Activated CD8-positive, alpha-beta T cell treated with anti-CD3 and anti-CD28 coated beads for 36 hours (primary cell): ENCODE measurements at regions not wholly inside any gene's neighbourhood (a gene's known extent, or its start where the extent isn't known, plus 50 kb on each side); places are given as distances from the start of the nearest gene placed in this dataset.

ENCODE experiments used
- ATAC-seq: fragments of 200-7000 bp; cut with Tn5 transposase; one replicate; pipeline ENCODE4 v1.10.0; 2021; ENCODE audit warnings: mild to moderate bottlenecking, moderate library complexity
- CTCF ChIA-PET: fragments of 350-600 bp; sonication (Branson Sonifier 250); formaldehyde crosslinking; loops from one replicate; lab custom pipeline; 2021; ENCODE audit warnings: antibody characterized with exemption; lab: Charles Lee
- POLR2A ChIA-PET: fragments of 350-600 bp; sonication (Branson Sonifier 250); formaldehyde crosslinking; loops from one replicate; lab custom pipeline; 2021; ENCODE audit warnings: antibody characterized with exemption; lab: Charles Lee
- DNase-seq: peaks from one replicate; pipeline ENCODE4 v3.0.0-alpha.2; 2020
- H3K27ac Mint-ChIP-seq: one replicate; pipeline ENCODE4 v1.8.0; 2021; ENCODE audit warnings: mild to moderate bottlenecking, mixed read lengths
- H3K27me3 Mint-ChIP-seq: one replicate; pipeline ENCODE4 v1.8.0; 2021; ENCODE audit warnings: mixed read lengths
- H3K36me3 Mint-ChIP-seq: one replicate; pipeline ENCODE4 v1.8.0; 2021; ENCODE audit warnings: low read depth, mixed read lengths
- H3K4me1 Mint-ChIP-seq: one replicate; pipeline ENCODE4 v1.8.0; 2021; ENCODE audit warnings: low read depth, mixed read lengths
- H3K4me3 Mint-ChIP-seq: one replicate; pipeline ENCODE4 v1.8.0; 2021; ENCODE audit warnings: mild to moderate bottlenecking, moderate library complexity, mixed read lengths
- H3K9me3 Mint-ChIP-seq: one replicate; pipeline ENCODE4 v1.8.0; 2021; ENCODE audit warnings: mixed read lengths
- intact Hi-C: fragments of 100-400 bp; cut with micrococcal nuclease; formaldehyde crosslinking; loops from one replicate; pipeline ENCODE4 v1.10.0; 2022
- TF ChIP-seq, protein P1 (sequence below): fragments of 200-600 bp; IDR thresholded peaks from one replicate; pipeline ENCODE4 v1.8.0; 2022; ENCODE audit warnings: antibody characterized with exemption, mild to moderate bottlenecking

DNA sequence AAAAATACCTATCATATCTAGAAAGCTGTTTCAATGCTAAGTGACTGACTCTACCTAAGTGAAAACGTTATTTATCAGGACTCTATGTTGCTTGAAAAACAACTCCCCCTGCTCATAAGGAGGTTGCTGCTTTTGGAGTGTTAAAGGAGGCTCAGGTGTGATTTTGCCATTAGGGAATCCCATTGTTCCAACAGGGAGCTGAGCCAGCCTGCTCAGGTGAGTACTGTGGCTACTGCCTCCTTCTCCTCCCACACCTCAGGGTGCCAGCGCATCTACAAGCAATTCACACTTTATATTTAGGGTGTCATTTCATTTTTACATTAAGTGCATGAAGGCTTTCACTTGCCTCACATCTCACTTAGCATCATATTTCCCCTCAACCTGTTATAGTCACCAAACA, 84.7 kb downstream of the SEM1 start:
- no peak overlapping the region for H3K4me3 Mint-ChIP-seq
- TF ChIP-seq, protein P1, sequence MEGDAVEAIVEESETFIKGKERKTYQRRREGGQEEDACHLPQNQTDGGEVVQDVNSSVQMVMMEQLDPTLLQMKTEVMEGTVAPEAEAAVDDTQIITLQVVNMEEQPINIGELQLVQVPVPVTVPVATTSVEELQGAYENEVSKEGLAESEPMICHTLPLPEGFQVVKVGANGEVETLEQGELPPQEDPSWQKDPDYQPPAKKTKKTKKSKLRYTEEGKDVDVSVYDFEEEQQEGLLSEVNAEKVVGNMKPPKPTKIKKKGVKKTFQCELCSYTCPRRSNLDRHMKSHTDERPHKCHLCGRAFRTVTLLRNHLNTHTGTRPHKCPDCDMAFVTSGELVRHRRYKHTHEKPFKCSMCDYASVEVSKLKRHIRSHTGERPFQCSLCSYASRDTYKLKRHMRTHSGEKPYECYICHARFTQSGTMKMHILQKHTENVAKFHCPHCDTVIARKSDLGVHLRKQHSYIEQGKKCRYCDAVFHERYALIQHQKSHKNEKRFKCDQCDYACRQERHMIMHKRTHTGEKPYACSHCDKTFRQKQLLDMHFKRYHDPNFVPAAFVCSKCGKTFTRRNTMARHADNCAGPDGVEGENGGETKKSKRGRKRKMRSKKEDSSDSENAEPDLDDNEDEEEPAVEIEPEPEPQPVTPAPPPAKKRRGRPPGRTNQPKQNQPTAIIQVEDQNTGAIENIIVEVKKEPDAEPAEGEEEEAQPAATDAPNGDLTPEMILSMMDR: no peak
- ATAC-seq (no peak), DNase-seq (no peak)
- H3K36me3 Mint-ChIP-seq: no peaks in the 10 kb centered on the region
- no peaks in the 10 kb centered on the region for H3K4me1 Mint-ChIP-seq
- intact Hi-C loops: no loop called here
- no peaks in the 10 kb centered on the region for H3K27me3 Mint-ChIP-seq
- CTCF ChIA-PET: no interaction called here
- H3K27ac Mint-ChIP-seq: no peak overlapping the region
- POLR2A ChIA-PET: no interaction called here
- peaks cover 14% of the 10 kb centered on the region for H3K9me3 Mint-ChIP-seq

DNA sequence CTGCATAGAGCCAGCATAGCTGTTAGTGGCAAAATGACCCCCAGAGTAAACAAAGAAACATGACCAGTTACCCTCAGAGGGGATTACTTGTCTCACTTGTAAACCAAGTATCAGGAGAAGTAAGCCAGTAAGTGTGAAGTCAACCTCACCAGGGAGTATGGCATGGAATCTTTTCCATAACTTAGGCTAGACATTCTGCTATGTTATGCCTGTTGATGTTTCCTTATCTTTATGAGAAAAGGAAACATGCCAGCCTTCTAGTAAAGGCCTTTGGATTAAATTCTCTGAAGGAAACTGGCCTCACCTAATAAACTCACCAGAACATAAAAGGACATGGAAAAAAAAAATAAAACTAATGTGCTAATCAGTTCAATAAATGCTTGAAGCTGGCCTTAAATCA, 87.7 kb downstream of the SEM1 start:
- CTCF ChIA-PET: no interaction called here
- H3K36me3 Mint-ChIP-seq: peaks cover 2% of the 10 kb centered on the region

DNA sequence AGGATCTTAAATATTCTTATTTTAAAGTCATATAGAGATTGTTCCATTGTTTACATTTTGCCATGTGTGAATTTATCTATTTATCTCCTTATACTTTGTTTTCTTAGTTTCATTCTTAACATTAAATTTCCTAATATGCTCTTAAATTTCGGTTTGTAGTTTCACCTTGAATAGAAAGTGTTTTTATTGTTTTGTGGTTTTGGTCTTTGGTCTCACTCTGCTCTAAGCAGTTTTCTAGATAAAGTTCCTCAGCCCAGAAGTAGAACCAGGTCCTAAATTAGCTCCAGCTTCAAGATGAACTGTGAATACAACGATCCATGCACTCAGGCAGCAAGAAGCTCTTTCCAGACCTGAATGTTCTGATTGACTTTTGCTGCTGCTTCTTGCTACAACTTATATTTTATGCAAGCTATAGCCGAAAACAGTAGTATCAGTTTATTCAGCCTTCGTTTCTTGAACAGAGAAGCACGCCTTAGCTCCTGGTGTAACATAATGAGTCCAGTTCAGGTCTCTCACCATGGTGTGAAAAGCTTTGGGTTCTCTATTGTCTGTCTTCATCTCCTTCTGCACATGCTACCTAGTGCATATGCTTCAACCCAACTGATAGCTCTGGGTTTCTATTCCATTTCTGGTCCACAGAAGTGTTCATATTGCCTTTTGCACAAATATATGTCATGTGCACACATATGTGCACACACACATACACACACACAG, 95.3 kb downstream of the SEM1 start:
- ChIA-PET CTCF (no interaction called here), POLR2A (no interaction called here)
- peaks cover 9% of the 10 kb centered on the region for H3K27me3 Mint-ChIP-seq
- peaks cover 31% of the 10 kb centered on the region for H3K9me3 Mint-ChIP-seq
- no peak overlapping the region for H3K27ac Mint-ChIP-seq
- peaks cover 2% of the 10 kb centered on the region for H3K36me3 Mint-ChIP-seq
- TF ChIP-seq, protein P1: no peak
- H3K4me1 Mint-ChIP-seq: no peaks in the 10 kb centered on the region
- intact Hi-C loops: no loop called here
- no peak for DNase-seq
- no peak for ATAC-seq
- H3K4me3 Mint-ChIP-seq: no peak overlapping the region

More for the DNA sequence above, 87.7 kb downstream of the SEM1 start:
- Mint-ChIP-seq H3K27me3 (peaks cover 2% of the 10 kb centered on the region), H3K4me3 (no peak overlapping the region), H3K27ac (no peak overlapping the region), H3K4me1 (no peaks in the 10 kb centered on the region), H3K9me3 (peaks cover 18% of the 10 kb centered on the region)
- ATAC-seq (no peak), DNase-seq (no peak)
- POLR2A ChIA-PET: no interaction called here
- TF ChIP-seq, protein P1: no peak
- intact Hi-C loops: no loop called here

DNA sequence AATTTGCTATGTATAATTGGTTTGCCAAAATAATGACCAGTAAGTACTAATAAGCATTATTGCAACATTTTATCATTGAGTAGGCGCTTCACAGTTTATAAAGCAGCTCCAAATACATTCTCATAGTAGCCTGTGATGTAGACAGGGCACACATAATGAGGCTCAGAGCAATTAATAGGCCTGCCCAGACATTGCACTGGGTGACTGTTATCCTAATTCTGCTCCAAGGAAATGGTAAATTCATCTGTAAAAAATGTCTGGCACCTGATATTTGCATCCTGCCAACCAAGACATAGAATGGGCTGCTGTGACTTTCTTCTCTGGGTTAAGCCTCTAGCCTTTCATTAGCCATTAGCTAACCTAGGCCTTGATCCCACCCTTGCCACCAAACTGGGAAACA, 97.6 kb downstream of the SEM1 start:
- H3K27me3 Mint-ChIP-seq: peaks cover 11% of the 10 kb centered on the region
- no peaks in the 10 kb centered on the region for H3K36me3 Mint-ChIP-seq
- H3K4me3 Mint-ChIP-seq: no peak overlapping the region
- DNase-seq (no peak), ATAC-seq (no peak)
- peaks cover 21% of the 10 kb centered on the region for H3K9me3 Mint-ChIP-seq
- TF ChIP-seq, protein P1: no peak
- ChIA-PET CTCF (no interaction called here), POLR2A (no interaction called here)
- no peaks in the 10 kb centered on the region for H3K4me1 Mint-ChIP-seq
- intact Hi-C loops: no loop called here
- H3K27ac Mint-ChIP-seq: no peak overlapping the region

DNA sequence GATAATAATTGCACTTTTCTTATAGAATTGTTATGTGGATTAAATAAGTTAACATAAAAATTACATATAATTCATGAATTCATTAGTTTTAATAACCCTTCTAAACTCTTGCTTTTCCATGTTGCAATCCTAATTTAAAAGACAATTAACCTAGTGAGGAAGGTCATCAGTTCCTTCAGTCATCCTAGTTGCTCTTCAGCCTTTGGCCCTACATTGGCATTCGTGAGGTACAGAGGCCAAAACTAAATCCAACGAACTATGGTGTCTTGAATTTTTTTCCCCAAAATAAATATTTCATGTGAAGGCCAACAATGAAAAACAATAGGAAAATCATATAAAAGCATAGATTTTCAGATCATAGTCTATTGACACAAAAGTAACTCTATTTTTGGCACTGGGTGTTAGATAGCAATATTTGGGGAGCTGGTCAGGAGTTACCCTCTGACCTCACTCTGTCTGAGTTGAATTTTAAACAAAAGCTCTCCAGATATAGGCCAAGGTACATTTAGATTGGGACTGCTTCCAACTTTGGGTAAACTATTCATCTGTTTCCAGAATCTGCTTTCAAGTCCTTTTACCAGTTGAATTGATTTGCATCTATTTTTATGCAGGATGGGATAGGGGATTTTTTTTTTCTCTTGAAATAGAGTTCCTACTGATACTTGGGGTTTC, 104.5 kb downstream of the SEM1 start:
- DNase-seq (no peak), ATAC-seq (no peak)
- Mint-ChIP-seq H3K36me3 (no peaks in the 10 kb centered on the region), H3K4me1 (no peaks in the 10 kb centered on the region), H3K27me3 (peaks cover 17% of the 10 kb centered on the region), H3K9me3 (no peaks in the 10 kb centered on the region), H3K27ac (no peak overlapping the region), H3K4me3 (no peak overlapping the region)
- intact Hi-C loops: no loop called here
- TF ChIP-seq, protein P1: no peak
- ChIA-PET POLR2A (no interaction called here), CTCF (no interaction called here)
